ENCODE measurements at regions not wholly inside any gene's neighbourhood (a gene's known extent, or its start where the extent isn't known, plus 50 kb on each side); places are given as distances from the start of the nearest gene placed in this dataset.

- H3K27ac ChIP-seq (ENCODE audit: low read depth in 1 of 2, low read length in 1 of 2): no peak overlapping the region
- no peak for TF ChIP-seq CTCF (IDR thresholded peaks at IDR 0.05; ENCODE audit: control extremely low read depth, extremely low read depth)
Observed at GRCh38 chr6:15023448-15023847, 222.4 kb upstream of the JARID2 start.

GRCh38 chr6:15025446-15025845 is 220.4 kb upstream of the JARID2 start:
- Histone ChIP-seq H3K4me3 (no peak overlapping the region), H3K9ac (ENCODE audit: insufficient read depth in 1 of 2, low read length in 2 of 2) (no peak overlapping the region), H3K9me3 (ENCODE audit: control insufficient read depth in 4 of 4, insufficient read depth in 3 of 4, low read length in 3 of 4) (peaks cover 0 to 3% (median 0%) of the 10 kb centered on the region in 4 donors), H3K27me3 (ENCODE audit: control insufficient read depth in 3 of 3, insufficient read depth in 3 of 3, low read length in 2 of 3) (no peaks in the 10 kb centered on the region), H3K4me1 (ENCODE audit: control insufficient read depth in 5 of 5, insufficient read depth in 5 of 5, low read length in 5 of 5) (peaks cover 0 to 7% (median 0%) of the 10 kb centered on the region in 5 donors), H3K27ac (ENCODE audit: low read depth in 1 of 2, low read length in 1 of 2) (no peak overlapping the region), H3K36me3 (ENCODE audit: control insufficient read depth in 4 of 4, insufficient read depth in 4 of 4, low read length in 4 of 4) (no peaks in the 10 kb centered on the region)
- peak in 2 of 3 donors; percentile 19 to 65 for DNase-seq
- ATAC-seq (ENCODE audit: insufficient read depth, low FRiP score): no peak
- 88 to 91% methylated on average over 3 of the region's 3 CpGs for WGBS, 2 donors
- no peak for TF ChIP-seq CTCF (IDR thresholded peaks at IDR 0.05; ENCODE audit: control extremely low read depth, extremely low read depth)

More at GRCh38 chr6:15023448-15023847, 222.4 kb upstream of the JARID2 start:
- Histone ChIP-seq H3K9ac (ENCODE audit: insufficient read depth in 1 of 2, low read length in 2 of 2) (no peak overlapping the region), H3K4me1 (ENCODE audit: control insufficient read depth in 5 of 5, insufficient read depth in 5 of 5, low read length in 5 of 5) (peaks cover 0 to 7% (median 0%) of the 10 kb centered on the region in 5 donors), H3K9me3 (ENCODE audit: control insufficient read depth in 4 of 4, insufficient read depth in 3 of 4, low read length in 3 of 4) (peaks cover 0 to 2% (median 0%) of the 10 kb centered on the region in 4 donors), H3K4me3 (no peak overlapping the region), H3K27me3 (ENCODE audit: control insufficient read depth in 3 of 3, insufficient read depth in 3 of 3, low read length in 2 of 3) (no peaks in the 10 kb centered on the region), H3K36me3 (ENCODE audit: control insufficient read depth in 4 of 4, insufficient read depth in 4 of 4, low read length in 4 of 4) (no peaks in the 10 kb centered on the region)
- DNase-seq (no peak), ATAC-seq (ENCODE audit: insufficient read depth, low FRiP score) (no peak)
- 89 to 98% methylated on average over 8 of the region's 8 CpGs for WGBS, 2 donors

- no peak overlapping the region for H3K27ac ChIP-seq (ENCODE audit: low read depth in 1 of 2, low read length in 1 of 2)
- WGBS, 2 donors: 42 to 58% methylated on average over 6 of the region's 6 CpGs
- no peak for TF ChIP-seq CTCF (IDR thresholded peaks at IDR 0.05; ENCODE audit: control extremely low read depth, extremely low read depth)
- ATAC-seq (ENCODE audit: insufficient read depth, low FRiP score): no peak
- H3K9ac ChIP-seq (ENCODE audit: insufficient read depth in 1 of 2, low read length in 2 of 2): no peak overlapping the region
- H3K4me1 ChIP-seq (ENCODE audit: control insufficient read depth in 5 of 5, insufficient read depth in 5 of 5, low read length in 5 of 5): peaks cover 0 to 3% (median 0%) of the 10 kb centered on the region in 5 donors
- no peak overlapping the region for H3K4me3 ChIP-seq
- H3K36me3 ChIP-seq (ENCODE audit: control insufficient read depth in 4 of 4, insufficient read depth in 4 of 4, low read length in 4 of 4): no peaks in the 10 kb centered on the region
- no peaks in the 10 kb centered on the region for H3K27me3 ChIP-seq (ENCODE audit: control insufficient read depth in 3 of 3, insufficient read depth in 3 of 3, low read length in 2 of 3)
- DNase-seq: peak in 2 of 3 donors; percentile 42 to 44
- H3K9me3 ChIP-seq (ENCODE audit: control insufficient read depth in 4 of 4, insufficient read depth in 3 of 4, low read length in 3 of 4): peaks cover 0 to 1% (median 0%) of the 10 kb centered on the region in 4 donors
Observed at GRCh38 chr6:15026832-15027231, 219.0 kb upstream of the JARID2 start.

- Histone ChIP-seq H3K27me3 (ENCODE audit: control insufficient read depth in 3 of 3, insufficient read depth in 3 of 3, low read length in 2 of 3) (no peaks in the 10 kb centered on the region), H3K4me3 (no peak overlapping the region), H3K36me3 (ENCODE audit: control insufficient read depth in 4 of 4, insufficient read depth in 4 of 4, low read length in 4 of 4) (no peaks in the 10 kb centered on the region), H3K9me3 (ENCODE audit: control insufficient read depth in 4 of 4, insufficient read depth in 3 of 4, low read length in 3 of 4) (peaks cover 0 to 1% (median 0%) of the 10 kb centered on the region in 4 donors), H3K27ac (ENCODE audit: low read depth in 1 of 2, low read length in 1 of 2) (no peak overlapping the region), H3K4me1 (ENCODE audit: control insufficient read depth in 5 of 5, insufficient read depth in 5 of 5, low read length in 5 of 5) (peaks cover 0 to 2% (median 0%) of the 10 kb centered on the region in 5 donors), H3K9ac (ENCODE audit: insufficient read depth in 1 of 2, low read length in 2 of 2) (no peak overlapping the region)
- DNase-seq (no peak), ATAC-seq (ENCODE audit: insufficient read depth, low FRiP score) (no peak)
- TF ChIP-seq CTCF (IDR thresholded peaks at IDR 0.05; ENCODE audit: control extremely low read depth, extremely low read depth): no peak
- 90 to 91% methylated on average over 2 of the region's 2 CpGs for WGBS, 2 donors
Observed at GRCh38 chr6:15027472-15027871, 218.4 kb upstream of the JARID2 start.
